Neutrophil (primary cell): ENCODE measurements at regions not wholly inside any gene's neighbourhood (a gene's known extent, or its start where the extent isn't known, plus 50 kb on each side); places are given as distances from the start of the nearest gene placed in this dataset.

Experiments used
- H3K27ac ChIP-seq: fragments of 200-600 bp; sonication (generic); 2 replicates; pipeline ENCODE4 v1.5.1; 2016; ENCODE audit warnings: mild to moderate bottlenecking, moderate library complexity
- H3K27me3 ChIP-seq: fragments of 200-600 bp; sonication (generic); 2 replicates; pipeline ENCODE4 v1.6.0; 2016; ENCODE audit warnings: mild to moderate bottlenecking
- H3K36me3 ChIP-seq: fragments of 200-600 bp; sonication (generic); 2 replicates; pipeline ENCODE4 v1.5.1; 2017
- H3K4me1 ChIP-seq, 2 experiments: fragments of 200-600 bp in 1 of 2; sonication (generic) in 1 of 2; 1 replicate in 1 of 2; 2 replicates in 1 of 2; pipeline versions ENCODE4 v1.5.1 to v1.6.1; 2013 to 2016; ENCODE audit warnings: low read depth in 1 of 2, low read length in 1 of 2, mild to moderate bottlenecking in 1 of 2, moderate library complexity in 1 of 2; ENCODE audit not compliant: control insufficient read depth in 1 of 2, insufficient read depth in 1 of 2
- H3K4me3 ChIP-seq, 2 experiments: fragments of 200-600 bp in 1 of 2; sonication (generic) in 1 of 2; 1 replicate in 1 of 2; 2 replicates in 1 of 2; pipeline ENCODE4 v1.5.1; 2013 to 2016; ENCODE audit warnings: low read depth in 1 of 2, low read length in 1 of 2, mild to moderate bottlenecking in 1 of 2, moderate library complexity in 1 of 2
- H3K9me3 ChIP-seq: fragments of 200-600 bp; sonication (generic); 2 replicates; pipeline ENCODE4 v1.5.1; 2016
- TF ChIP-seq, protein P1 (sequence below): fragments of 200-600 bp; sonication (generic); IDR thresholded peaks from 2 replicates; pipeline ENCODE4 v1.5.1; 2016; ENCODE audit warnings: antibody characterized with exemption

DNA sequence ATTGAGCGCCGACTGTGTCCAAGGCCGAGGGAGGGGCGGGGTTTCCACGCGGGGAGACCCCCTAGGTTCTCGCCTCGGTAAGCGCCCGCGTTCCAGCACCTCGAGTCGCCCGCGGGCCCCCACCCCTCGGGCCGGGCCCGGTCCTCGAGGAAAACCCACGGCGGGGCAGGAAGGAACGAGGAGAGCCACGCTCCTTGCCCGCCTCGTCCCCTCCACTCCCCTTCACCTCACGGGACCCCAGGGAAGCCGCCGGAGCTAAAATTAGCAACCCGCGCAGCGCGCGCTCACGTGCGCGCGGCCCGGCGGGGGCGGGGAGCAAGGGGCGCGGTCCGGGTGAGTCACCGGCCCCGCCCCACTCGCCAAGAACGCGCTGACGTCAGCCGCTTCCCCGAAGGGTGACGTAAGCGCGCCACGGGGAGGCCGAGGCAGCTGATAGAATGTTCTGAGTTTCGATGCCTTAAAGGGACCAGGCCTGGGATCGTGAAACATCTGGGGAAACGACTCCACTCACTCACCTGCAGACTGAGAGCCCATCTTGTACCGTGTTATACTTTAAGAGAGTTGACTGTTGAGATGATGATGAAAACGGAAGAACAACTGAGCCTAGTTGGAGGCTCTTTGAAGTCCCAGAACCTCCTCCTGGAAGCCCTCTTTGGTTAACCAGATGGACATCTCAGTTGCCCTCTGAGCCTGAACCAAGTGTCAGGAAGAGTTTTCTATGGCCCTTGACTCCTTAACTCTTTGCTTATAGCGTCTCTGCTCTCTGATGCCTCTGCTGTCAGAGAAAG lies 49.7 kb upstream of the ATF3 start:
- H3K36me3 ChIP-seq, result no peaks in the 10 kb centered on the region
- TF ChIP-seq, protein P1, sequence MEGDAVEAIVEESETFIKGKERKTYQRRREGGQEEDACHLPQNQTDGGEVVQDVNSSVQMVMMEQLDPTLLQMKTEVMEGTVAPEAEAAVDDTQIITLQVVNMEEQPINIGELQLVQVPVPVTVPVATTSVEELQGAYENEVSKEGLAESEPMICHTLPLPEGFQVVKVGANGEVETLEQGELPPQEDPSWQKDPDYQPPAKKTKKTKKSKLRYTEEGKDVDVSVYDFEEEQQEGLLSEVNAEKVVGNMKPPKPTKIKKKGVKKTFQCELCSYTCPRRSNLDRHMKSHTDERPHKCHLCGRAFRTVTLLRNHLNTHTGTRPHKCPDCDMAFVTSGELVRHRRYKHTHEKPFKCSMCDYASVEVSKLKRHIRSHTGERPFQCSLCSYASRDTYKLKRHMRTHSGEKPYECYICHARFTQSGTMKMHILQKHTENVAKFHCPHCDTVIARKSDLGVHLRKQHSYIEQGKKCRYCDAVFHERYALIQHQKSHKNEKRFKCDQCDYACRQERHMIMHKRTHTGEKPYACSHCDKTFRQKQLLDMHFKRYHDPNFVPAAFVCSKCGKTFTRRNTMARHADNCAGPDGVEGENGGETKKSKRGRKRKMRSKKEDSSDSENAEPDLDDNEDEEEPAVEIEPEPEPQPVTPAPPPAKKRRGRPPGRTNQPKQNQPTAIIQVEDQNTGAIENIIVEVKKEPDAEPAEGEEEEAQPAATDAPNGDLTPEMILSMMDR, result no peak
- H3K4me3 ChIP-seq, result peak overlapping the region; percentile 86 to 97
- peaks cover 6 to 11% of the 10 kb centered on the region in 2 experiments for H3K4me1 ChIP-seq
- H3K27me3 ChIP-seq, result peaks cover 40% of the 10 kb centered on the region
- no peaks in the 10 kb centered on the region for H3K9me3 ChIP-seq
- peak overlapping the region; percentile 75 for H3K27ac ChIP-seq
